ENCODE measurements at regions not wholly inside any gene's neighbourhood (a gene's known extent, or its start where the extent isn't known, plus 50 kb on each side); places are given as distances from the start of the nearest gene placed in this dataset.
"Not testable (repeated sequence)": the region's sequence is repeated elsewhere in the genome, so short reads cannot be mapped to it uniquely, and the experiment has no call there.

DNA sequence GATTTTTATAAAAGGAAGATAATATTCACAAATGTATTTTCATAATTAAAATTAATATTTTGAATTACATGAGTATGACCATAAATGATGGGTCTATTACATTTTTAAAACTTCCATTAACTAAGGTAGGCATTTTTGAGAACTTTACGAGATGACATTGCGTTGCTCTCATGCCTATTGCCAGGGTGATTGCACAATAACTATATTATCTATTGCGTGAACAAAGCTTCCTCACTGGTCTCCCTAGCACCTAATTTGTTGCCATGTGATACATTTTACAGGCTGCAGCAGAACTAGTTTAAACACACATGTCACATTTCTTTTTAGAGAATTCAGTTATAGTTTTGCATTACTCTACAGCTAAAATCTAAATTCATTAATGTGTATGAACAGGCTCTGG lies 289.7 kb upstream of the GRID2 start:
- H3K9me3 ChIP-seq, result peaks cover 0 to 6% (median 0%) of the 10 kb centered on the region in 8 donors
- no peaks in the 10 kb centered on the region for H3K36me3 ChIP-seq
- TF ChIP-seq POLR2A (IDR thresholded peaks at IDR 0.05) (no peak), POLR2AphosphoS5 (IDR thresholded peaks at IDR 0.05) (no peak)
- TF ChIP-seq, protein P1, sequence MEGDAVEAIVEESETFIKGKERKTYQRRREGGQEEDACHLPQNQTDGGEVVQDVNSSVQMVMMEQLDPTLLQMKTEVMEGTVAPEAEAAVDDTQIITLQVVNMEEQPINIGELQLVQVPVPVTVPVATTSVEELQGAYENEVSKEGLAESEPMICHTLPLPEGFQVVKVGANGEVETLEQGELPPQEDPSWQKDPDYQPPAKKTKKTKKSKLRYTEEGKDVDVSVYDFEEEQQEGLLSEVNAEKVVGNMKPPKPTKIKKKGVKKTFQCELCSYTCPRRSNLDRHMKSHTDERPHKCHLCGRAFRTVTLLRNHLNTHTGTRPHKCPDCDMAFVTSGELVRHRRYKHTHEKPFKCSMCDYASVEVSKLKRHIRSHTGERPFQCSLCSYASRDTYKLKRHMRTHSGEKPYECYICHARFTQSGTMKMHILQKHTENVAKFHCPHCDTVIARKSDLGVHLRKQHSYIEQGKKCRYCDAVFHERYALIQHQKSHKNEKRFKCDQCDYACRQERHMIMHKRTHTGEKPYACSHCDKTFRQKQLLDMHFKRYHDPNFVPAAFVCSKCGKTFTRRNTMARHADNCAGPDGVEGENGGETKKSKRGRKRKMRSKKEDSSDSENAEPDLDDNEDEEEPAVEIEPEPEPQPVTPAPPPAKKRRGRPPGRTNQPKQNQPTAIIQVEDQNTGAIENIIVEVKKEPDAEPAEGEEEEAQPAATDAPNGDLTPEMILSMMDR (IDR thresholded peaks at IDR 0.05 in 8 of 11, conservative IDR thresholded peaks at IDR 0.05 in 3 of 11), result no peak
- 81 to 97% (median 87%) methylated on average over 3 of the region's 3 CpGs for WGBS, 5 donors
- H3K27ac ChIP-seq, result no peak overlapping the region
- no peak overlapping the region for H3K4me3 ChIP-seq
- intact Hi-C loops (cut with DNase I; ENCODE audit: low total_unique reads), result no loop called here
- no peaks in the 10 kb centered on the region for H3K27me3 ChIP-seq (replicated peaks in 1 of 7)
- H3K4me1 ChIP-seq, result no peaks in the 10 kb centered on the region
- no peak for DNase-seq

DNA sequence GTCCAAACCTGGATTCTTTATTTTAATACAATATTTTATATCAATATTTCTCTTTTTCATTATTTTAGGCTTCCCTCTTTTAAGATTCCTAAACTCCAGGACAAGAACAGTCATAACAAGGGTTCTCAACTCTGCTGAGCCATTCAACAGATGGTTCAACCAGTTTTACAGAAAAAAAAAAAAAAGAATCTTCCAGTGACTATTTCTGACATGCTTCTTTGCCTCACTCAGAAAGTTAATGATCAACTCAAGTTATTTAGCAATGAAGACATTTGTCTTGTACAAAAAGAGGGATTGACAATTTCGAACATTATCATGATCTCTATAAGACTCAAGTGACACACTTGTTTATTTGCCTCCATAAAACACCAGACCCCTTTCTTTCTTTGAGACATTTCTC lies 282.6 kb upstream of the GRID2 start:
- DNase-seq, result no peak
- H3K9me3 ChIP-seq, result peaks cover 0 to 12% (median 0%) of the 10 kb centered on the region in 8 donors
- 63 to 87% (median 73%) methylated on average over 1 of the region's 1 CpG for WGBS, 5 donors
- H3K27me3 ChIP-seq (replicated peaks in 1 of 7), result no peaks in the 10 kb centered on the region
- H3K4me3 ChIP-seq, result no peak overlapping the region
- no peaks in the 10 kb centered on the region for H3K4me1 ChIP-seq
- no peaks in the 10 kb centered on the region for H3K36me3 ChIP-seq
- no peak overlapping the region for H3K27ac ChIP-seq
- intact Hi-C loops (cut with DNase I; ENCODE audit: low total_unique reads), result no loop called here
- TF ChIP-seq, protein P1 (IDR thresholded peaks at IDR 0.05 in 8 of 11, conservative IDR thresholded peaks at IDR 0.05 in 3 of 11), result no peak
- TF ChIP-seq POLR2A (IDR thresholded peaks at IDR 0.05) (no peak), POLR2AphosphoS5 (IDR thresholded peaks at IDR 0.05) (no peak)

DNA sequence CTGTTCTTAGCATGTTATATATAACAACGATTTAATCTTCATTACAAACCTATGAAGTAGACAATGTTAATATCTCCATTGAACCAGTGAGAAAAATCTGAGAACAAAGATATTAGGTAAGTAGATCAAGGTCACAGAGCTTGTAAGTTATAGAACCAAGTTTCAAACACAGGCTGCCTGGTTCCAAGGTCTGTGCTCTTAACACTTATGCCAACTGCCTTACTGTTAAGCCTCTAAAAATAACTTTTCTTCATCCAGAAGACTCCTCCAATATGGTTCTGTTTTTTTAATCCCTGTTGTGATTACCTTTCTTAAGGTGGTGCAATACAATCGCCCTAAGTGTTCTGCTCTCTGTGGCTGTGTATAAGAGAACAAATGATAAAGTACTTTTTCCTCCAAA lies 282.0 kb upstream of the GRID2 start:
- no peak overlapping the region for H3K27ac ChIP-seq
- WGBS, 5 donors, result 70 to 86% (median 77%) methylated on average over 2 of the region's 2 CpGs

DNA sequence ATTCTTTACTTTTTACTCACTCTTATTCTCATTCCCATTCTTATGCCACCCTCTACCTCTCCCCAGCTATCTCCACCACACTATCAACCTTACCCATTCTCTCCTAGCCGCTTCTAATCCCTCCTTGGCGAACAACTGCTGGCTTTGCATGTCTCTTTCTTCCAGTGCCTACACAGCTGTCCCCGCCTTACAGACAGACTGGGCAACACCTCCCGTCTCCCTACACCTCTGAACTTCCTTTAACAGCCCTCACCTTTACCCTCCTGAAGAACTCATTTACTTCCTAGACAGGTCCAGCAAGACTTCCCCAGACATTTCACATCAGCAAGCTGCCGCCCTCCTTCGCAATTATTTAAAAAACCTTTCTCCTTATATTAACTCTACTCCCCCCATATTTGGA lies 274.9 kb upstream of the GRID2 start:
- H3K27me3 ChIP-seq (replicated peaks in 1 of 7); intact Hi-C loops (cut with DNase I; ENCODE audit: low total_unique reads); H3K4me3 ChIP-seq; DNase-seq; H3K4me1 ChIP-seq; H3K36me3 ChIP-seq; H3K9me3 ChIP-seq; H3K27ac ChIP-seq: not testable (repeated sequence)
- WGBS, 5 donors, result 70 to 94% (median 82%) methylated on average over 6 of the region's 6 CpGs

More for the DNA sequence above, 282.0 kb upstream of the GRID2 start:
- Histone ChIP-seq H3K27me3 (replicated peaks in 1 of 7) (no peaks in the 10 kb centered on the region), H3K36me3 (no peaks in the 10 kb centered on the region), H3K4me1 (no peaks in the 10 kb centered on the region), H3K9me3 (peaks cover 0 to 12% (median 0%) of the 10 kb centered on the region in 8 donors), H3K4me3 (no peak overlapping the region)
- no peak for DNase-seq
- intact Hi-C loops (cut with DNase I; ENCODE audit: low total_unique reads), result no loop called here
- TF ChIP-seq POLR2A (IDR thresholded peaks at IDR 0.05) (no peak), POLR2AphosphoS5 (IDR thresholded peaks at IDR 0.05) (no peak)
- TF ChIP-seq, protein P1 (IDR thresholded peaks at IDR 0.05 in 8 of 11, conservative IDR thresholded peaks at IDR 0.05 in 3 of 11), result no peak

DNA sequence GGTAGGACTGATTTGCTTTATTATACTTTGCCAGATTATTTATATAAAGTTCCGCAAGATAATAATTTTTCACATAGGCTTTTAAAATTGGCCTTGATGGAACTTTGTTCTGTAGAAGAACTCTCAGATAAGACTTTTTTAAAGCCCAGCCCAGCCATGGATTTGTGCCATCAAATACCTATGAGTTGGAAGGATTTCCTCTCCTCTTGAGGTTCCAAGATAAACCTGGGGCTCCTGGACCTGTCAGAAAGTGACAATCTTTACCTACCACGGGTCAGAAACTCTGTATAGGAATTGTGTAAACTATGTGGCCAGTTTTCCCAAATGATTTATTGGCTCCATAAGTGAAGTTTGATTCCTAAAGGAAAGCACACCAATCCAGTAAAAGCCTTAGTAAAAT lies 271.9 kb upstream of the GRID2 start:
- WGBS, 5 donors, result 58 to 70% (median 62%) methylated on average over 2 of the region's 2 CpGs
- DNase-seq, result no peak
- intact Hi-C loops (cut with DNase I; ENCODE audit: low total_unique reads), result no loop called here
- Histone ChIP-seq H3K4me1 (no peaks in the 10 kb centered on the region), H3K9me3 (peaks cover 0 to 10% (median 1%) of the 10 kb centered on the region in 8 donors), H3K27ac (no peak overlapping the region), H3K4me3 (no peak overlapping the region), H3K36me3 (no peaks in the 10 kb centered on the region), H3K27me3 (replicated peaks in 1 of 7) (no peaks in the 10 kb centered on the region)
- TF ChIP-seq POLR2A (IDR thresholded peaks at IDR 0.05) (no peak), POLR2AphosphoS5 (IDR thresholded peaks at IDR 0.05) (no peak)
- TF ChIP-seq, protein P1 (IDR thresholded peaks at IDR 0.05 in 8 of 11, conservative IDR thresholded peaks at IDR 0.05 in 3 of 11), result no peak

All from spleen (tissue), 11 donors.